IPS DF 19.7 (cell line): ENCODE measurements at regions not wholly inside any gene's neighbourhood (a gene's known extent, or its start where the extent isn't known, plus 50 kb on each side); places are given as distances from the start of the nearest gene placed in this dataset.

Source experiments
- DNase-seq: peaks from one replicate; pipeline ENCODE4 v3.0.0-alpha.2; 2013; ENCODE audit warnings: low read depth, low spot score

GRCh38 chr15:98025237-98025636 is 64.7 kb downstream of the ARRDC4 start:
- DNase-seq: no peak

GRCh38 chr15:98034731-98035130 is 74.2 kb downstream of the ARRDC4 start:
- no peak for DNase-seq

DNA sequence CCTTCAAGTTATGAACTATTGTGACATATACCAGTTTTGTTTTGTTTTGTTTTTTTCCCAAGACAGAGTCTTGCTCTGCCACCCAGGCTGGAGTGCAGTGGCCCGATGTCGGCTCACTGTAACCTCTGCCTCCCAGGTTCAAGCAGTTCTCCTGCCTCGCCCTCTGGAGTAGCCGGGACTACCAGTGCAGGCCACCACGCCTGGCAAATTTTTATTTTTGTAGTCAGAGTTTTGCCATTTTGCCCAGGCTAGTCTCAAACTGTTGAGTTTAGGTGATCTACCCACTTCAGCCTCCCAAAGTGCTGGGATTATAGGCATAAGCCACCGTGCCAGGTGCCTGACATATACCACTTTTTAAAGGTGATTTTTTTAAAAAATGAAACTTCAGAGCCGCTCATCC is 74.6 kb downstream of the ARRDC4 start:
- no peak for DNase-seq

DNA sequence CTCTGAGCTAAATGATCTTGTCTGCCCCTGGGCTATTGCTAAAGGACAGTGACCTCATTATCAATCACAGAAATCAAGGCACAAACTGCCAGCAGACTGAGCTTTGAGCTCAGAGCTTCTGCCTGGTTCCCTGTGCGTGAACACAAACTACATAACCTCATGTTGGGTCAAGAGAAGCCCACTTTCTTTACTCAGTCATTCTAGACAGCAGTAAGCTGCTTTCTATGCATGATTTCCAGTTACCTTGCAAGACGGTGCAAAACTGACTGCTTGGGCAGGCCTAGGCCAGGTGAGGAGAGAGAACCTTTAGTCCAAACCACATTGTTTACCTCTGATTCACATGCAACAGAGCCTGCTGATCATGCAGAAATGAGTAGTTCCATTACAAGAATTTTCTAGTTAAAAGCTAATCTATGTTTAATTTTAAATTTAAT is 75.1 kb downstream of the ARRDC4 start:
- DNase-seq: no peak

- DNase-seq: no peak
Observed at GRCh38 chr15:98039596-98039995, 79.1 kb downstream of the ARRDC4 start.

GRCh38 chr15:98040146-98040545 is 79.6 kb downstream of the ARRDC4 start:
- no peak for DNase-seq

- DNase-seq: no peak
Observed at GRCh38 chr15:98043160-98044014, 82.9 kb downstream of the ARRDC4 start.

DNA sequence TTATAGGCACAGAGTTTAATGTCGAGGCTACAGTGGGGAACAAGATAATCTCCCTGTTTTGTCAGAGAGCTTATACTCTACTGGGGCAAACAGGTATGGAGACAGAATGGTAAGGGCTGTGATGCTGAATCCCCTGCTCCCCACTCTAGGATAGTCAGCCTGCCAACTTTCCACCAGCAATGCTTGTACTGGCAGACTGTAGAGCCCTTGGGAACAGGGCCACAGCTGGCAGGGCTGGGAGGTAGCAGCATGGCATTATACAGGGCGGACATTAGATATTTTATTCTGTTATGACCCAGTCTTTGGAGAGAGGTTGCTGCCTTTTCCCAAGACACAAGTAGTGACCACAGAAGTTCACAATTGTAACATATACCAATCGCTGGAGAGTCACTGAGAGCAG is 91.2 kb downstream of the ARRDC4 start:
- no peak for DNase-seq

DNA sequence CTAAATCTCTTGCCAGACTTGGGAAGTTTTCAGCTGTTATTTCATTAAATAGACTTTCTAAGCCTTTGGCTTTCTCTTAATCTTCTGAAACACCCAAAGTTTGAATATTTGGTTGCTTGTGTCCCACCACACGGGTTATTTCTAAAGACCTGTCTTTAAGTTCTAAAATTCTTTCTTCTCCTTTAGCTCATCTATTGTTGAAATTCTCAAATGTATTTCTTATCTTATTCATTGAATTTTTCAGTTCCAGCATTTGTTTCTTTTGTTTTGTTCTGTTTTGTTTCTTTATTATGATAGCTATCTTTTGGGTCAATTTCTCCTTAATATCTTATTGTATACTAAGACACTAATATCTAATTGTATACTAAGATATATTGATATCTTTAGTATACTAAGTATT is 97.0 kb downstream of the ARRDC4 start:
- DNase-seq: no peak

- DNase-seq: no peak
Observed at GRCh38 chr15:98062869-98063268, 102.4 kb downstream of the ARRDC4 start.

DNA sequence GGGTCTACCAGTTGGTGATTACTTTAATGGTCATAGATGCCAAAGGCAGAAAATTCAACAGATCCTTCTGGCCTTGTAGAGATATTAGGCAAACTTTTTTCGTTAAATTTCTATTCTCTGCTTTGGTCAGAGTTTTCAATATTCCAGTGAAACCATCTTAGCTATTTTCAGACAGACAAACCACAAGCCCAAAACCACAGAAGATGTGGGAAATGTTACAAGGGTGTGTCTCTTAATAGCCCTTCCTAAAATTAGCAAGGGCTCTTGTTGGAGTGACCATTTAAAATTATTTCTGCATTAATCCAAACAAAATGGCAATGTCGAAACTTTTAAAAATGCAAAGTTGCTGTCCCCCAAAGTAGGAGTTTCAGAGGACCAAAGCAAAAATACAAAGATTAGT is 102.8 kb downstream of the ARRDC4 start:
- no peak for DNase-seq

- DNase-seq: no peak
Observed at GRCh38 chr15:98063871-98064270, 103.4 kb downstream of the ARRDC4 start.

DNA sequence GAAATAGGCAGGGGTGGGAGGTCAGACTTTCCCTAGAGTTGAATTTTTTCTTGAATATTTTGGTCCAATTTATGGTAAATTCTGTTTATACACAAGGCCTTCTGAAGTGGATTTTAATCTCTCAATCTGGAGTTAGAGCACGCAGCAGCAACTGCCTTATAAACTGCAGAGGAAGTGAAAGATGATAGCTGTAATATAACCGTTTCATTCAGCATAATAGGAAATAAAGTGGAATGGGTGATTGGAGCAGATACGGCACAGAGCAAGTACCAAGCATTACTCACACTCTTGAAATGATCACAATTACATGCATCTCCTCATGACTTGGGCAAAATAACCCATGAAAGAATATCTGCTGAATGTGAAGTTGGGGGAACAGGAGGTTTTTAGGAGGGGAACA is 106.8 kb downstream of the ARRDC4 start:
- no peak for DNase-seq

DNA sequence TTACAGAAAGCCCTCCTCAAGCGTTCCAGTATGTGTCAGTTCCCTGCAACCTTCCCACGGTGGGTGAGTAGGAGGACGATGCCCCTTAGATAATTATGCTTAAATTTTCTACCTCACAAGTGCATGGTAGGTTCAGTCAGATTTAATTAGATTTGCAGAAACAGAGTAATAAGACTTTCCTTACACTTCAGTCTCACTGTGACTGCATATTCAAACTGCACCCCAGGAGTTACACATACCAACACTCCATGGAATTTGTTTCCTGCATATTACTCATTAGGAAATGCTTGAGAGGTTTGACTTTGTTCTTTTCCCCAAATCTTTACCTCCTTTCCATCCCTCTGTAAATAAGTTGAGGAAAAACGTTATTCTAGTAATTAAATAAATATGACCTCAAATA is 108.8 kb downstream of the ARRDC4 start:
- no peak for DNase-seq

GRCh38 chr15:98070137-98070536 is 109.6 kb downstream of the ARRDC4 start:
- no peak for DNase-seq

DNA sequence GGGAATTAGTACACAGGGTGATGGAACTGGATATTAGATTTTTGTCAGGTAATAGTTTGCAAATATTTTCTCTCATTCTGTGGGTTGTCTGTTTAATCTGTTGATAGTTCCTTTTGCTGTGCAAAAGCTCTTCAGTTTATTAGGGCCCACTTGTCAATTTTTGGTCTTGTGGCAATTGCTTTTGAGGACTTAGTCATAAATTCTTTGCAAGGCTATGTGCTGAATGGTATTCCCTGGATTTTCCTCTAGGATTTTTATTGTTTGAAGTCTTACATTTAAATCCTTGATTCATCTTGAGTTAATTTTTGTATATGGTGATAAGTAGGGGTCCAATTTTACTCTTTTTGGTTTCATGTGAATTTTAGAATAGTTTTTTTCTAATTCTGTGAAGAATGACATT is 111.3 kb downstream of the ARRDC4 start:
- DNase-seq: no peak

GRCh38 chr15:98075441-98075840 is 114.9 kb downstream of the ARRDC4 start:
- no peak for DNase-seq

- DNase-seq: no peak
Observed at GRCh38 chr15:98076021-98076816, 115.7 kb downstream of the ARRDC4 start.

DNA sequence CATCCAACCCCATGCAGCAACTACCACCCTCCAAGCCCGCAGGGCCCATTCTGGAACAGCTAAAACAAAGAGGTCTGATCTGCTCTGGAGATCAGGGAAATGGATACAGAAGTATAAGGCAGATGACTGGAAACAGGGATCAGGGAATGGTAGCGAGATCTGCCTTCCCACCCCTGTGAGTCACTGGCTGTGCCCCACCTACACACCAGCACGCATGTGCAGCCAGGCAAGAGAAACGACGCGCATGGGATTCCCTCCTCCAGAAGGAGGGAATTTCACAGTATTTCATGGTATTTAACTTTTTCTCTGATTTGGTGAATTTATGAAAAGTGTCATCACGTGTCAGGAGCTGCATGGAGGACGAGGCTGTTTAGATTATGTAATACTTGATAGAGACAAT is 116.7 kb downstream of the ARRDC4 start:
- DNase-seq: no peak

GRCh38 chr15:98080791-98081190 is 120.3 kb downstream of the ARRDC4 start:
- no peak for DNase-seq

DNA sequence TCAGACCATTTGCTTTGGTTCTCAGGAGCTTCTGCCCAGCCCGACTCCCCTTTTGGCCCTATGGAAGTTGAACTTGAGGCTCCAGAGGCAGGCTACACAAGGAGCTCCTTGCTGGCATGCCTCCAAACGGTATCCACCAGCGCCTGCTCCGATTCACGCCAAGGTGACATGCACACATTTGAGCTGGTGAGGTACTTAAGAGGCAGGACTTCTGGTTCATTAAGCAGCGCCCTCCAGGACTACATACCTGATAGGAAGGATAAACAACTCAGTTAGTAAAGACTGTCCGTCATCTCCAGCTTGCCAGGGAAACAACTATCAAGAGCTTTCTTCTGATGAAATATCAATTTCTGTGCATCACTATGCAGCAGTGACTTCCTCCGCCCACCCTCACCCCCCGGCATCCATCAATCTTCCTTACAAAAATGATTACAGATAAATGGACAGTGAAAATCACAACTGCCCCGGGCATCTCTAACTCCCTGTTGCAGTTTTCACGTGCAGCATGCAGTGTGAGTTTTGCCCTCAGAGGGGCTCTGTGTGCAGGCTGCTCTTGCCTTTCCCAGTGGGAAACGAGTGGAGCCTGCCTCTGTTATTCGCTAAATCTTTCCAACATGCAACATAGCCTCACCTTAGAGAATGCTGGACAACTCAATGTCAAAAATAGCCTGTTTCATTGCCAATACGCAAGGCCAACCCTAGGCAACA is 122.9 kb downstream of the ARRDC4 start:
- DNase-seq: no peak

- DNase-seq: no peak
Observed at GRCh38 chr15:98085003-98085639, 124.6 kb downstream of the ARRDC4 start.
